Activated naive CD4-positive, alpha-beta T cell treated with Interleukin-2 at 50 U/mL for 16 hours (primary cell): ENCODE measurements at regions not wholly inside any gene's neighbourhood (a gene's known extent, or its start where the extent isn't known, plus 50 kb on each side); places are given as distances from the start of the nearest gene placed in this dataset.

Experiments used
- DNase-seq: peaks from one replicate; pipeline ENCODE4 v3.0.0-alpha.2; 2020

DNA sequence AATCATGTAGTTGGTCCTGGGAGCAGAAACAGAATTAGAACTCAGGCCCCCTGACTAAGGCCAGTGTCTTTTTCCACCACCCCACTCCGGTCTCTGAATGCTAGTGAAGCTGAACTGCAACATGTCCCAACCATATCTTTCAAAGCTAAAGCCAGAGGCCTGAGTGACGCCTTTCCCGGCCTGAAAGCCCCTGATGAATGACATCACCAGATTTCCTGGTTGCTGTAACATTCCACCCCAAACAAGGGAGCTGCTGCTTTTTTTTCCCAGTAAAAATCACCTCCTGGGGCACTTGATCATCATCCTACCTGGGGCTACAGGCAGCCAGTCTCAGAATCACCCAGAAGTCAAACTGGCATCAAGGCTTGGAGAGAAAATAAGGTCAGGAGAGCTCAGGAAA is 162.7 kb downstream of the ARL4C start:
- no peak for DNase-seq

DNA sequence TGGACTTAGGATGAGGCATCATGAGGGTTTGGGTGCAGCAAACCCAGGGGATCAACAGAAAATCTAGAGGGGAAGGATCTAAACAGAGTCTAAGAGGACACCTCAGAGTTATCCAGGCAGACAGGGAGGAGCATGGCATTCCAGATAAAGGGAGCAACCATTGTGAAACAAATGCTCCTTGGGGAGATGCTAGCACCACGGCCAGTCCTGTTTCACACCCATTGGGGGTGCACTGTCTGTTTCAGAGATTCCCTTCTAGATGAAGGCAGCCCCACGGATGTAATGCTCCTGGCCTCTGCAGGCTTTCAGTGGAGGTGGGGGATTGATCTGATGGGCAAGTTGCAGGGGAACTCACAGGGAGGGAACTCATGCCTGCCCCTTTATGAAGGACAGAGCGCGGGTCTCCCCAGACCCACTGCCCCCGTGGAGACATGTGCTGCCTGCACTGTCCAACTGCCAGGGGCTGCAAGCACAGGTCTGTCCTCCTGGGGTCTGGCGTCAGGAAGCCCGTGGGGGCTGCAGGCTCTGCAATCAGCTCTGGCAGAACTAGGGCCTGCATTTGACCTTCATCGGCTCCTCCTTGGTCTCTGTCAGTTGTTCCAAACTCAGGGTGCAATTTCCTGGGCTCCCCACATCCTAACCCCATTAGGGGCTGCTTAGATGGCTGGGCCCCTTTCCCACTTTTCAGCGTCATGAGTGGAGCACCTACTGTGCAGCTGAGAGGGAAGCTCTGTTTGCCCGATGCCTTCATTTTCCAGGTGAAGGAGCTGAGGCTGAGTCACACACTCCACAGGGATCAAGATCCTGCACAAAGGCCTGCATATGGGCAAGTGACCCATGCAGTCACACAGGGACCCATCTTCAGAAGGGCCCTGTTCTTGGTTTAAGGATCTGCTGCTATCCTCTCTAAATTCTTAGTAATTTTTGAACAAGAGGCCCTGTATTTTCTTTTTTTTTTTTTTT is 163.4 kb downstream of the ARL4C start:
- no peak for DNase-seq

GRCh38 chr2:234331966-234332365 is 164.9 kb downstream of the ARL4C start:
- DNase-seq: no peak

GRCh38 chr2:234331566-234331965 is 165.3 kb downstream of the ARL4C start:
- DNase-seq: no peak

- DNase-seq: no peak
These were observed 166.0 kb downstream of the ARL4C start for GRCh38 chr2:234330902-234331301.

- no peak for DNase-seq
These were observed 167.5 kb downstream of the ARL4C start for GRCh38 chr2:234329202-234329960.

DNA sequence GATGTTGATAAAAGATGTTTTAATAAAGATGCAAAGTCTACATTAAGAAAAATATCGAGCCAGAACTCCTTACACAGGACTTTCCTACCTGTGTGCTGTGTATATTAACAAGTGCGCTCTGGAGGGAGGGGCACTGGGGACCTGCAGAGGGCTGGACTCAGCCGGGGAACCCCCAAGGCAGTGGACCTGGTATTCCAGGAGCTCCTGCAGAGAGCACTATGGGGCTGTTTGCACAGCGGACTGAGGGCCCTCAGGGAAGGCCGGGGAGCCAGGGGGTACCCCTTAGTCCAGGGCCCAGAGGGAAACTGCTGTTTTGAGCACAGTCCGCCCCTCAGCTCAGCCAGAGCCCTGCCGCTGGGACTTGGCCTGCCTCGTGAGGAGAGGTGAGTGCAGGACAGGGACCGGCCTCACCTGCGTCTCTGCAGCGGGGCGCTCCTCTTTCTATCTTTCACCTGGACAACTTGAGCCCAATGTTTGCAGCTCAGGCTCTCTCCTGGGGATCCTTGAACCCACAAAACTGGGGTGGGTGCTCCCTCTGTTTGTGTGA is 168.4 kb downstream of the ARL4C start:
- DNase-seq: no peak

DNA sequence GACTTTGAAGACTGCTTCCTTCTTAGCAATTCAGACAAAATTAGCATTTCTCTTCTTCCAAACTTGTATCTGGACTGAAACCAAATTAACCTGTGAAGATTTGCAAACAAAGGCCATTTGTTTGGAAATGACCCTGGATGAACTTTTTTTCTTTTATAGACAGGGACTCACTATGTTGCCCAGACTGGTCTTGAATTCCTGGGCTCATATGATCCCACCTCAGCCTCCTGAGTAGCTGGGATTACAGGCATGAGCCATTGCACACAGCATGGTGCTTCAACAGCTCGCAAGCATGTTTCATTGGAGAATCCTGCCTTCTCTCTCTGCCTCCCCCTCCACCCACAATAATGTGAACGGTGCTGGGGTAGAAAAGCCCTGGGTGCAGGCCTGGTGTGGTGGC is 170.2 kb downstream of the ARL4C start:
- no peak for DNase-seq

- DNase-seq: no peak
These were observed 172.8 kb downstream of the ARL4C start for GRCh38 chr2:234324116-234324515.

GRCh38 chr2:234322766-234323465 is 174.0 kb downstream of the ARL4C start:
- no peak for DNase-seq

GRCh38 chr2:234320066-234320465 is 176.8 kb downstream of the ARL4C start:
- DNase-seq: no peak

GRCh38 chr2:234318361-234318760 is 178.5 kb downstream of the ARL4C start:
- no peak for DNase-seq

GRCh38 chr2:234313558-234313957 is 183.3 kb downstream of the ARL4C start:
- DNase-seq: no peak

GRCh38 chr2:234310166-234310565 is 186.7 kb downstream of the ARL4C start:
- DNase-seq: no peak

- DNase-seq: no peak
These were observed 187.4 kb downstream of the ARL4C start for GRCh38 chr2:234309431-234309830.

DNA sequence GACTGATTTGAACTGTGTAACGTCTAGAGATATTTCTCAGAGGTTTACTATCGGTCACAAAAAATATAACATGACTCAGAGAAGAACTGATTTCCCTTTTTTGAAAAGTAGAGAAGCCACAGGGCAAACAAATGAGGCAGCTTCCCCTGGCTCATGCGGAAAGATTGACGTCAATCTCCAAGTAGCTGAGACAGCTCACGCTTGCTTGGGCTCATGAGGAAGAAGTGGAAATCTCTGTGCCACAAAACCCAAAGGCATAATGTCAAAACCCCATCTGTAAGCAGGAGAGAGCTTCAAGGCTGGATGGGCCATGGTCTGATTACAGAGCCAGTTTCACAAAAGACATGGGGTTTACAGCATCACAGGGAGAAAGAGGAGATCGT is 188.1 kb downstream of the ARL4C start:
- peak; percentile 75 for DNase-seq

GRCh38 chr2:234308073-234308812 is 188.6 kb downstream of the ARL4C start:
- no peak for DNase-seq

DNA sequence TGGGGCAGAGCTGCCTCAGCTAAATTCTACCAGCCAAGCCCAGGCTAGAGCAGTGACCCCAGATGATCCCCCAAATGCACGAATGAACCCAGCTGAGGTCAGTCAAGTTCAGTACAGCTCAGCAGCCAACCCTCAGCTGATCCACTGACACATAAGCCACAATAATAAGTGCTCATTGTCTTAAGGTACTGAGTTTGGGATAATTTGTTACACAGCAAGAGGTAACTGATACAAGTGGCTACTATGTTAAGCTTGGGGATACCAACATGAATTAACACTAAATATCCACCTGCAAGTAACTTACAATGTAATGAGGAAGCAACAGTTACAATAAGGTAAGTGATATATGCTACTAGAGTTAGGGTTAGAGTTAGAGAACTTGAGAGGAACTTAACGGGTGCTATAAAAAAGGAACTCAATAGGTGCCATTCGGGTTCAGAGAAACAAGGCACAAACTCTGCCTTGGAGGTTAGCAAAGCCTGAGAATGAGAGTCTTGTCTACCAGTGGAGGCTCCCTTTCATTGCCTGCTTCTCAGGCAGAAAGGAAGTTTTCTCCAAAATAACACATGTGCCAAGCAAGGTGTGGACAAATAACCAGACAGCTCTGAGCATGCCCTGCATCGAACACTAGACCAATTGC is 189.4 kb downstream of the ARL4C start:
- DNase-seq: no peak

- DNase-seq: no peak
These were observed 190.3 kb downstream of the ARL4C start for GRCh38 chr2:234306426-234307173.

DNA sequence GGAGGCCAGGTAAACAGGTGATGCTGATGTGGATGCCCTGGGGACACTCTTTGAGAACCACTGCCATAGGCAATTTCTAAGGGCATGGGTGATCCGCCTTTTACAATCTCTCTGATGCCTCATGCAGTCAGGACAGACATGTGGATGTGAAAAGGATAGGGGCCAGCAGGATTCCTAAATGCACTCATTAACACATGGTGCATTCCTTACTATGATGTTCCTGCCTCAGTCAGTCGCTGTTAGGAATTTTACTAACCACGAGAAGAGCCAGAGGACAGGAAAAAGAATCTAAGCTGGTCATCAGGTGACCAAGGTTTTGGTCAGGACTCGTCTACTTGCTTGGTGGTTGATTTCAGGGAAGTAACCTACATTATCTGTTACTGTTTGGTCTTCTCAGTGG is 191.0 kb downstream of the ARL4C start:
- no peak for DNase-seq

DNA sequence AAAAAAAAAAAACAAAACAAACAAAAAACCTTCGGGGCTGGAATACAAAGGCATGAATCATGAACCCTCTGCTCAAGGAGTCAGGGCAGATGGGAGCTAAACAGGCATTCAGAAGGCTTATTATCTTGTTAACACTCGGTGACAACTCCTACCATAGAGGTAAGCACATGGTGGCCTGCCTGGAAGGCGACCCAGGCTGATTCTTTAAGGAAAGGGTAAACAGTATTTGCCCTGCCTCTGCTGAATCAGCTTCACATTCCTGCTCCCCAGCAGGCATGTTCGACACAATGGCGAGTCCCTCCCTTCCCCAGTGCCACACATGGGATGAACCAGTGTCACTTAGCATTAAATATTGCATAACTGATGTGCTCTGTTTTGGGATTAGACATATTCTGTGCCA is 191.9 kb downstream of the ARL4C start:
- no peak for DNase-seq
